ENCODE measurements at regions not wholly inside any gene's neighbourhood (a gene's known extent, or its start where the extent isn't known, plus 50 kb on each side); places are given as distances from the start of the nearest gene placed in this dataset.

GRCh38 chr5:90294604-90295003, 115.0 kb downstream of the CETN3 start:
- TF ChIP-seq SUZ12 (IDR thresholded peaks at IDR 0.05; ENCODE audit: extremely low read depth, insufficient read depth, insufficient read length) (no peak), YY1 (IDR thresholded peaks at IDR 0.05; ENCODE audit: insufficient read depth, insufficient read length) (no peak), ZNF274 (IDR thresholded peaks at IDR 0.05; ENCODE audit: low read depth, low read length) (no peak)

Measured in NT2/D1 (cell line).